Adipocyte (in vitro differentiated cells): ENCODE measurements at regions not wholly inside any gene's neighbourhood (a gene's known extent, or its start where the extent isn't known, plus 50 kb on each side); places are given as distances from the start of the nearest gene placed in this dataset.
A peak's percentile ranks its signal among the peaks of the same experiment; 100 is the strongest.

ENCODE experiments used
- DNase-seq: peaks from one replicate; pipeline ENCODE4 v3.0.0-alpha.2; 2015; ENCODE audit warnings: low read depth
- H3K27me3 ChIP-seq: replicated peaks from 2 replicates; pipeline ENCODE4 v1.7.0; 2013; ENCODE audit warnings: mild to moderate bottlenecking, low read length, moderate library complexity; ENCODE audit not compliant: control insufficient read depth, insufficient read depth
- H3K36me3 ChIP-seq: 2 replicates; pipeline ENCODE4 v1.7.0; 2013; ENCODE audit warnings: low read length, mild to moderate bottlenecking, moderate library complexity; ENCODE audit not compliant: control insufficient read depth, insufficient read depth, severe bottlenecking
- H3K4me1 ChIP-seq: 2 replicates; pipeline ENCODE4 v1.7.0; 2013; ENCODE audit warnings: mild to moderate bottlenecking, low read length, moderate library complexity; ENCODE audit not compliant: control insufficient read depth, insufficient read depth
- H3K4me3 ChIP-seq: 2 replicates; pipeline ENCODE4 v1.7.0; 2013; ENCODE audit warnings: mild to moderate bottlenecking, low read length, moderate library complexity
- H3K9ac ChIP-seq: 2 replicates; pipeline ENCODE4 v1.7.0; 2013; ENCODE audit warnings: mild to moderate bottlenecking, low read length, moderate library complexity
- H3K9me3 ChIP-seq: 2 replicates; pipeline ENCODE4 v1.7.0; 2013; ENCODE audit warnings: mild to moderate bottlenecking, low read length, moderate library complexity; ENCODE audit not compliant: control insufficient read depth

DNA sequence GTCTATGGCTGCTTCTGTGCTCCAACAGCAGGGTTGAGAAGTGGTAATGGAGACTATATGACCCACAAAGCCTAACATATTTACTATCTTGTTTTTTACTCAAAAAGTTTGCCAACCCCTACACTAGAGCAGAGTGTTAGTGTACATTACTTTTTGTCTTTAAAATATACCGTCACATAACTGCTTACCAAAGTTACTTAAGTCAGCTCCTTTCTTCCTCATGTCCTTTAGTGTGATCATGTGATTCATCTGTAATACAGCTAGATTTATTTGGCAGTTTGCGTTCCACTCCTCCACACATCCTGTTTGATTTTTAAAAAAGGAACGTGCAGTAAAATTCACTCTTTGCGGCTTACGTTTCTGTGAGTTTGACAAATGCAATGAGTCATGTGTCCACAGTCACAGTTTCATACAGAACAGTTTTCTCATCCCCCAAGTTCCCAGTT lies 162.4 kb upstream of the GPRIN3 start:
- DNase-seq = peak; percentile 77
- H3K4me1 ChIP-seq = peaks cover 17% of the 10 kb centered on the region
- no peaks in the 10 kb centered on the region for H3K27me3 ChIP-seq
- H3K4me3 ChIP-seq = peak overlapping the region; percentile 38
- H3K9ac ChIP-seq = peak overlapping the region; percentile 56
- no peaks in the 10 kb centered on the region for H3K36me3 ChIP-seq
- H3K9me3 ChIP-seq = no peaks in the 10 kb centered on the region

GRCh38 chr4:89469516-89469915 lies 161.9 kb upstream of the GPRIN3 start:
- Histone ChIP-seq H3K27me3 (no peaks in the 10 kb centered on the region), H3K9ac (peak overlapping the region; percentile 56), H3K36me3 (no peaks in the 10 kb centered on the region), H3K4me3 (peak overlapping the region; percentile 38), H3K9me3 (no peaks in the 10 kb centered on the region), H3K4me1 (peaks cover 17% of the 10 kb centered on the region)
- DNase-seq = peak; percentile 7

- no peaks in the 10 kb centered on the region for H3K36me3 ChIP-seq
- H3K4me1 ChIP-seq = peaks cover 17% of the 10 kb centered on the region
- H3K9ac ChIP-seq = no peak overlapping the region
- H3K9me3 ChIP-seq = no peaks in the 10 kb centered on the region
- DNase-seq = no peak
- H3K4me3 ChIP-seq = no peak overlapping the region
- no peaks in the 10 kb centered on the region for H3K27me3 ChIP-seq
These were observed 161.0 kb upstream of the GPRIN3 start for GRCh38 chr4:89468602-89469001.

DNA sequence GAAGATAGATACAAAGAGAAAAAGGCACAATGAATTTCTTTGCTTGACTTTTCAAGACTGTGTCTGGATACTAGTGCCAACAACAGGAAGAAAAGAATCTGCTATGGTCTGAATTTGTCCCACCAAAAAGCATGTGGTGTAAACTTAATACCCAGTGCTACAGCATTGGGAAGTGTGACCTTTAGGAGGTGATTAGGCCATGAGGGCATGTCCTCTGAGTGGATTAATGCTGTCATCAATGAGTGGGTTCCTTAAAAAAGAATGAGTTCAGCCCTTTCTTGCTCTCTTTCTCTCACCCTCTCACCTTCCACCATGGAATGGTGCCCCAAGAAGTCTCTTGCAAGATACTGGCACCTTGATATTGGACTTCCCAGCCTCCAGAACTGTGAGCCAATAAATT lies 155.7 kb upstream of the GPRIN3 start:
- Histone ChIP-seq H3K9ac (no peak overlapping the region), H3K4me1 (no peaks in the 10 kb centered on the region), H3K36me3 (no peaks in the 10 kb centered on the region), H3K9me3 (no peaks in the 10 kb centered on the region), H3K27me3 (no peaks in the 10 kb centered on the region), H3K4me3 (no peak overlapping the region)
- DNase-seq = no peak

- no peak overlapping the region for H3K4me3 ChIP-seq
- no peak overlapping the region for H3K9ac ChIP-seq
- DNase-seq = no peak
- H3K4me1 ChIP-seq = no peaks in the 10 kb centered on the region
- H3K9me3 ChIP-seq = peaks cover 31% of the 10 kb centered on the region
- no peaks in the 10 kb centered on the region for H3K36me3 ChIP-seq
- no peaks in the 10 kb centered on the region for H3K27me3 ChIP-seq
These were observed 139.9 kb upstream of the GPRIN3 start for GRCh38 chr4:89447543-89447942.

- no peaks in the 10 kb centered on the region for H3K36me3 ChIP-seq
- H3K27me3 ChIP-seq = no peaks in the 10 kb centered on the region
- no peak for DNase-seq
- H3K9me3 ChIP-seq = peaks cover 23% of the 10 kb centered on the region
- H3K4me1 ChIP-seq = no peaks in the 10 kb centered on the region
- H3K9ac ChIP-seq = no peak overlapping the region
- H3K4me3 ChIP-seq = no peak overlapping the region
These were observed 138.6 kb upstream of the GPRIN3 start for GRCh38 chr4:89446193-89446592.

DNA sequence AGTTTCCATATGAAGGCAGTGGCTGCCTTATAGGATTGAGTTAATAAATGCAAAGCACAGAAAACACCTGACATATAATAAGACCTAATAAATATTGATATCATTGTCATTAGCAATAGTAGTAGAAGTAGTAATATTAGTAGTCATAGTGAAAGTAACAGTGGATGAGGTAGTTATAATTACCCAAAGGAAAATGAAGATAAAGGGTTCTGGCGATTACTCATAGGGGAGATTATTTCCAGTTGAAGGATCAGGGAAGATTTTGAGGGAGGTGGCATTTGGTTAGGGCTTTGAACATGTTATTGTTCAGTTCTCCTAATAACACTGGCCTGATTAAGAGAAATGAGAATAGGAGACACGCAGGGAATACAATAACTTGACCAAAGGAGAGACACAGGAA lies 131.9 kb upstream of the GPRIN3 start:
- H3K27me3 ChIP-seq = no peaks in the 10 kb centered on the region
- DNase-seq = no peak
- no peak overlapping the region for H3K4me3 ChIP-seq
- H3K9ac ChIP-seq = no peak overlapping the region
- no peaks in the 10 kb centered on the region for H3K9me3 ChIP-seq
- no peaks in the 10 kb centered on the region for H3K36me3 ChIP-seq
- H3K4me1 ChIP-seq = no peaks in the 10 kb centered on the region

DNA sequence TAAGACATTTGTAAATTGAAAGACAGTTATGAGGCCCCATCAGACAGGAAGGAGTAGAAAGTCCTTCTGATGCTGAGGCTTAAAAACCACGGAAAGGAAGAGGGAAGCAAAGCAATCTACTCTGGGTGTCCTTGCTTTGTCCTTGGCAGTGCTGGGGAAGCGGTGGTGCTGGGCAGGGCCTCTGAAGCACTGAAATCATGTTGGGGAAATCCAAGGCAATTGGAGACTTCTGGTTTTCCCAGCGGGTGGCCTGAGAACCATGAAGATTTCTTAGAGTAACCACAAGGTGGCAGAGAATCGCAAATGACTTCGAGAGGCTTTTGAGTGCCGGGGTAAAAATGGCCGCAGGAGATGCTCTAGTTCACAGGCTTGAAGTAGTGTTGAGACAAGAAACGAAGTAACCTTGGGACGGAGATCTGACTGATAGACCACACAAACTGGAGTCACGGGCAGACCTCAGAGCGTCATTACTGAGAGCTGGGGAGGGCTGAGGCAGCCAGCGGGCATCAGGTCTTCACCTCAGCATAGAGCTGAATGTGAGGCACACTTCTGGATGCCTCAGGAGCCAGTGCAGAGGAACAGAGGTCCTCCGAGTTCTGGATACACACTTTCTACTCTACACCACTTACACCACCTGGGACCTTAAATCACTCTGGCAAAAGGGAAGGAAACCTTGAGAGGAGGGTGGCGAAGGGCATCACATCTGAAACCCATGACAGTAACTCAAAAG lies 130.7 kb upstream of the GPRIN3 start:
- Histone ChIP-seq H3K9ac (no peak overlapping the region), H3K4me3 (no peak overlapping the region), H3K36me3 (no peaks in the 10 kb centered on the region), H3K9me3 (no peaks in the 10 kb centered on the region), H3K27me3 (no peaks in the 10 kb centered on the region), H3K4me1 (no peaks in the 10 kb centered on the region)
- peak; percentile 53 for DNase-seq

DNA sequence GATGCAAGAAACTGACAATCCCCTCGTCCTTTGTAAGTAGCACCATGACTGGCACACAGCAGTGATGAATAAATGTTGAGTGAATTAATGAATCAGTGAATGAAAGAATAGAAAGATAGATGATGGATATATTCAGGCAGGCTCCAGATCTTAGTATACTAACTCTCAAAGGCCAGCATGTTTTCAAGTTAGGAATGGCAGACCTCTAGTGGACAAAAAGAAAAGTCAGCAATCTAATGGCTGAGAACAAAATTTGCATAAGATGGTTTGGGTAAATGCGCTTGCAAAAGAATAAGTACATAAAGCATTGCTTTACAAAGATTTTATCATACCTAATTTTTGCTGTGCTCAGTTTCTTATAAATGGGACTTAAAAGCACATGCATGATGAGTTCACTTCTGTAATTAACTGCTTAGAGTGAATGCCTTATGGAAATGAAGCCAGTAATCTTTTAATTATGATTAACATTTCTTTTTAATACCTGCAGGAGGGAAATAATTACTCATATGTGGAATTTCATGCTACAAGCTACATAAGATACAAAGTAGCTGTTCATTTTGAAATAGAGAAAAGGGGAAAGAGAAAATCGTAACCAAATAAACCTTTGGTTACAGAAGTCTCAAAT lies 126.9 kb upstream of the GPRIN3 start:
- Histone ChIP-seq H3K4me3 (no peak overlapping the region), H3K9me3 (no peaks in the 10 kb centered on the region), H3K4me1 (no peaks in the 10 kb centered on the region), H3K27me3 (peaks cover 3% of the 10 kb centered on the region), H3K9ac (no peak overlapping the region), H3K36me3 (no peaks in the 10 kb centered on the region)
- peak; percentile 78 for DNase-seq

- peaks cover 3% of the 10 kb centered on the region for H3K27me3 ChIP-seq
- no peaks in the 10 kb centered on the region for H3K9me3 ChIP-seq
- H3K4me3 ChIP-seq = no peak overlapping the region
- no peak for DNase-seq
- no peak overlapping the region for H3K9ac ChIP-seq
- no peaks in the 10 kb centered on the region for H3K4me1 ChIP-seq
- H3K36me3 ChIP-seq = no peaks in the 10 kb centered on the region
These were observed 120.2 kb upstream of the GPRIN3 start for GRCh38 chr4:89427782-89428181.

DNA sequence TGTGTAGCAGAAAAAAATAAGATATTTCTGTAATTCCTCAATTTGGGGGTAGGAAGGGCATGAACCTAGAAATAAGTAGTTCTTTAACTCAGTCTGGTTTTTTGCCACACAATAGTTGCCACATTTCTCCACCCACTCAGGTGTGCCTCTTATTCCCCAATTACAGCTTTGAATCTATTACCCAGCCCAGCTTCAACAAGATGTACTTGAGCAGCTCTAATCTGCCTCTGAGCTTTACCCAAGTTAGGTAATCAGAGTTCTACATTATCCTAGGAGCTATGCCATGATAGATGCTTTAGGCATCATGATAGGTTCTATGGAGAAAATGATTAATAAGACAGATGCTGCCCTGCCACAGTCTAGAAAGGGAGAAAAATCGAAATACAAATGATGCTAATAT lies 117.4 kb upstream of the GPRIN3 start:
- no peak overlapping the region for H3K9ac ChIP-seq
- no peak for DNase-seq
- H3K4me3 ChIP-seq = no peak overlapping the region
- no peaks in the 10 kb centered on the region for H3K36me3 ChIP-seq
- no peaks in the 10 kb centered on the region for H3K27me3 ChIP-seq
- H3K9me3 ChIP-seq = no peaks in the 10 kb centered on the region
- peaks cover 4% of the 10 kb centered on the region for H3K4me1 ChIP-seq
